NCI-H345 (cell line): ENCODE measurements at regions not wholly inside any gene's neighbourhood (a gene's known extent, or its start where the extent isn't known, plus 50 kb on each side); places are given as distances from the start of the nearest gene placed in this dataset.
"Not testable (repeated sequence)": the region's sequence is repeated elsewhere in the genome, so short reads cannot be mapped to it uniquely, and the experiment has no call there.

ENCODE experiments used
- DNase-seq: peaks from one replicate; lab custom pipeline; 2025; lab: John Stamatoyannopoulos, UW

- no peak for DNase-seq
These were observed 108.6 kb downstream of the NRN1 start for GRCh38 chr6:5898102-5898501.

GRCh38 chr6:5896476-5897200 lies 110.1 kb downstream of the NRN1 start:
- DNase-seq, result no peak

- DNase-seq, result no peak
These were observed 112.4 kb downstream of the NRN1 start for GRCh38 chr6:5894357-5894756.

- no peak for DNase-seq
These were observed 113.4 kb downstream of the NRN1 start for GRCh38 chr6:5893295-5893694.

- no peak for DNase-seq
These were observed 114.1 kb downstream of the NRN1 start for GRCh38 chr6:5892669-5893068.

- DNase-seq, result no peak
These were observed 127.9 kb downstream of the NRN1 start for GRCh38 chr6:5878792-5879191.

- DNase-seq, result no peak
These were observed 130.6 kb downstream of the NRN1 start for GRCh38 chr6:5876076-5876475.

GRCh38 chr6:5873976-5874375 lies 132.7 kb downstream of the NRN1 start:
- not testable (repeated sequence) for DNase-seq

- no peak for DNase-seq
These were observed 135.4 kb downstream of the NRN1 start for GRCh38 chr6:5871296-5871695.

- DNase-seq, result no peak
These were observed 137.0 kb downstream of the NRN1 start for GRCh38 chr6:5869676-5870075.

- DNase-seq, result no peak
These were observed 137.5 kb downstream of the NRN1 start for GRCh38 chr6:5869261-5869660.

- peak; percentile 25 for DNase-seq
These were observed 140.1 kb downstream of the NRN1 start for GRCh38 chr6:5866547-5867051.

- DNase-seq, result no peak
These were observed 141.2 kb downstream of the NRN1 start for GRCh38 chr6:5865506-5866031.

- DNase-seq, result no peak
These were observed 145.9 kb downstream of the NRN1 start for GRCh38 chr6:5860849-5861248.

GRCh38 chr6:5855787-5856470 lies 150.8 kb downstream of the NRN1 start:
- no peak for DNase-seq

GRCh38 chr6:5854899-5855298 lies 151.8 kb downstream of the NRN1 start:
- DNase-seq, result no peak

- peak; percentile 52 for DNase-seq
These were observed 155.4 kb downstream of the NRN1 start for GRCh38 chr6:5851261-5851757.

GRCh38 chr6:5850848-5851255 lies 155.9 kb downstream of the NRN1 start:
- no peak for DNase-seq

- no peak for DNase-seq
These were observed 159.8 kb downstream of the NRN1 start for GRCh38 chr6:5846889-5847288.

- DNase-seq, result no peak
These were observed 160.4 kb downstream of the NRN1 start for GRCh38 chr6:5846335-5846734.

GRCh38 chr6:5843078-5843477 lies 163.6 kb downstream of the NRN1 start:
- DNase-seq, result no peak

GRCh38 chr6:5840734-5841390 lies 165.9 kb downstream of the NRN1 start:
- DNase-seq, result no peak
